ENCODE measurements at regions not wholly inside any gene's neighbourhood (a gene's known extent, or its start where the extent isn't known, plus 50 kb on each side); places are given as distances from the start of the nearest gene placed in this dataset.
"Not testable (repeated sequence)": the region's sequence is repeated elsewhere in the genome, so short reads cannot be mapped to it uniquely, and the experiment has no call there.

- no peak for TF ChIP-seq CTCF (IDR thresholded peaks at IDR 0.05; ENCODE audit: control extremely low read depth, extremely low read depth)
- Histone ChIP-seq H3K9ac (ENCODE audit: insufficient read depth in 1 of 2, low read length in 2 of 2) (no peak overlapping the region), H3K4me1 (ENCODE audit: control insufficient read depth in 5 of 5, insufficient read depth in 5 of 5, low read length in 5 of 5) (no peaks in the 10 kb centered on the region), H3K36me3 (ENCODE audit: control insufficient read depth in 4 of 4, insufficient read depth in 4 of 4, low read length in 4 of 4) (no peaks in the 10 kb centered on the region), H3K27me3 (ENCODE audit: control insufficient read depth in 3 of 3, insufficient read depth in 3 of 3, low read length in 2 of 3) (no peaks in the 10 kb centered on the region), H3K27ac (ENCODE audit: low read depth in 1 of 2, low read length in 1 of 2) (no peak overlapping the region), H3K4me3 (no peak overlapping the region), H3K9me3 (ENCODE audit: control insufficient read depth in 4 of 4, insufficient read depth in 3 of 4, low read length in 3 of 4) (no peaks in the 10 kb centered on the region)
- 34 to 42% methylated on average over 2 of the region's 2 CpGs for WGBS, 2 donors
- DNase-seq (no peak), ATAC-seq (ENCODE audit: insufficient read depth, low FRiP score) (no peak)
Measured at GRCh38 chr1:188778578-188778977, 1699.1 kb downstream of the BRINP3 start.

- Histone ChIP-seq H3K4me1 (ENCODE audit: control insufficient read depth in 5 of 5, insufficient read depth in 5 of 5, low read length in 5 of 5) (no peaks in the 10 kb centered on the region), H3K27me3 (ENCODE audit: control insufficient read depth in 3 of 3, insufficient read depth in 3 of 3, low read length in 2 of 3) (no peaks in the 10 kb centered on the region), H3K36me3 (ENCODE audit: control insufficient read depth in 4 of 4, insufficient read depth in 4 of 4, low read length in 4 of 4) (no peaks in the 10 kb centered on the region), H3K9me3 (ENCODE audit: control insufficient read depth in 4 of 4, insufficient read depth in 3 of 4, low read length in 3 of 4) (no peaks in the 10 kb centered on the region), H3K9ac (ENCODE audit: insufficient read depth in 1 of 2, low read length in 2 of 2) (no peak overlapping the region), H3K4me3 (no peak overlapping the region), H3K27ac (ENCODE audit: low read depth in 1 of 2, low read length in 1 of 2) (no peak overlapping the region)
- no peak for ATAC-seq (ENCODE audit: insufficient read depth, low FRiP score)
- peak in 2 of 3 donors; percentile 20 to 48 for DNase-seq
- TF ChIP-seq CTCF (IDR thresholded peaks at IDR 0.05; ENCODE audit: control extremely low read depth, extremely low read depth), result no peak
- 49 to 52% methylated on average over 6 of the region's 6 CpGs for WGBS, 2 donors
Measured at GRCh38 chr1:188782220-188782841, 1695.3 kb downstream of the BRINP3 start.

GRCh38 chr1:188794969-188795368, 1682.7 kb downstream of the BRINP3 start:
- H3K4me1 ChIP-seq (ENCODE audit: control insufficient read depth in 5 of 5, insufficient read depth in 5 of 5, low read length in 5 of 5), result no peaks in the 10 kb centered on the region
- no peak for ATAC-seq (ENCODE audit: insufficient read depth, low FRiP score)

GRCh38 chr1:188812153-188812552, 1665.5 kb downstream of the BRINP3 start:
- 82 to 83% methylated on average over 2 of the region's 2 CpGs for WGBS, 2 donors
- ATAC-seq (ENCODE audit: insufficient read depth, low FRiP score); H3K4me3 ChIP-seq; H3K9ac ChIP-seq (ENCODE audit: insufficient read depth in 1 of 2, low read length in 2 of 2); H3K27ac ChIP-seq (ENCODE audit: low read depth in 1 of 2, low read length in 1 of 2); H3K9me3 ChIP-seq (ENCODE audit: control insufficient read depth in 4 of 4, insufficient read depth in 3 of 4, low read length in 3 of 4); H3K27me3 ChIP-seq (ENCODE audit: control insufficient read depth in 3 of 3, insufficient read depth in 3 of 3, low read length in 2 of 3); DNase-seq; H3K4me1 ChIP-seq (ENCODE audit: control insufficient read depth in 5 of 5, insufficient read depth in 5 of 5, low read length in 5 of 5); H3K36me3 ChIP-seq (ENCODE audit: control insufficient read depth in 4 of 4, insufficient read depth in 4 of 4, low read length in 4 of 4): not testable (repeated sequence)

More at GRCh38 chr1:188794969-188795368, 1682.7 kb downstream of the BRINP3 start:
- no peak for DNase-seq
- Histone ChIP-seq H3K27me3 (ENCODE audit: control insufficient read depth in 3 of 3, insufficient read depth in 3 of 3, low read length in 2 of 3) (no peaks in the 10 kb centered on the region), H3K9me3 (ENCODE audit: control insufficient read depth in 4 of 4, insufficient read depth in 3 of 4, low read length in 3 of 4) (peaks cover 0 to 3% (median 0%) of the 10 kb centered on the region in 4 donors), H3K27ac (ENCODE audit: low read depth in 1 of 2, low read length in 1 of 2) (no peak overlapping the region), H3K36me3 (ENCODE audit: control insufficient read depth in 4 of 4, insufficient read depth in 4 of 4, low read length in 4 of 4) (no peaks in the 10 kb centered on the region), H3K4me3 (no peak overlapping the region), H3K9ac (ENCODE audit: insufficient read depth in 1 of 2, low read length in 2 of 2) (no peak overlapping the region)
- no peak for TF ChIP-seq CTCF (IDR thresholded peaks at IDR 0.05; ENCODE audit: control extremely low read depth, extremely low read depth)

GRCh38 chr1:188812836-188813573, 1664.7 kb downstream of the BRINP3 start:
- WGBS, 2 donors, result 94% methylated on average over 33 to 39 of the region's 39 CpGs
- DNase-seq; H3K36me3 ChIP-seq (ENCODE audit: control insufficient read depth in 4 of 4, insufficient read depth in 4 of 4, low read length in 4 of 4); H3K27me3 ChIP-seq (ENCODE audit: control insufficient read depth in 3 of 3, insufficient read depth in 3 of 3, low read length in 2 of 3); H3K4me3 ChIP-seq; ATAC-seq (ENCODE audit: insufficient read depth, low FRiP score); H3K9me3 ChIP-seq (ENCODE audit: control insufficient read depth in 4 of 4, insufficient read depth in 3 of 4, low read length in 3 of 4); H3K9ac ChIP-seq (ENCODE audit: insufficient read depth in 1 of 2, low read length in 2 of 2); H3K27ac ChIP-seq (ENCODE audit: low read depth in 1 of 2, low read length in 1 of 2); H3K4me1 ChIP-seq (ENCODE audit: control insufficient read depth in 5 of 5, insufficient read depth in 5 of 5, low read length in 5 of 5): not testable (repeated sequence)
